DOHH2 (cell line): ENCODE measurements at regions not wholly inside any gene's neighbourhood (a gene's known extent, or its start where the extent isn't known, plus 50 kb on each side); places are given as distances from the start of the nearest gene placed in this dataset.

Source experiments
- H3F3A ChIP-seq: fragments of 200-600 bp; sonication (generic), shearing (Covaris generic); 2 replicates; pipeline ENCODE4 v1.6.0; 2016; ENCODE audit warnings: antibody characterized with exemption, mild to moderate bottlenecking; ENCODE audit not compliant: control insufficient read depth, insufficient read depth
- H3K27ac ChIP-seq: fragments of 200-600 bp; sonication (generic); 2 replicates; pipeline ENCODE4 v1.5.1; 2014; ENCODE audit warnings: low read depth, mild to moderate bottlenecking, low read length, moderate library complexity
- H3K27me3 ChIP-seq: fragments of 200-600 bp; sonication (generic); 2 replicates; pipeline ENCODE4 v1.6.1; 2014; ENCODE audit warnings: mild to moderate bottlenecking, low read length, mixed read lengths; ENCODE audit not compliant: control insufficient read depth
- H3K36me3 ChIP-seq: fragments of 200-600 bp; sonication (generic); 2 replicates; pipeline ENCODE4 v1.6.1; 2014; ENCODE audit warnings: mild to moderate bottlenecking, low read length, moderate library complexity, mixed read lengths; ENCODE audit not compliant: control insufficient read depth
- H3K4me1 ChIP-seq: fragments of 200-600 bp; sonication (generic); 2 replicates; pipeline ENCODE4 v1.6.1; 2014; ENCODE audit warnings: mild to moderate bottlenecking, low read length, mixed read lengths; ENCODE audit not compliant: control insufficient read depth
- H3K4me2 ChIP-seq: fragments of 200-600 bp; sonication (generic); 2 replicates; pipeline ENCODE4 v1.6.0; 2014; ENCODE audit warnings: mild to moderate bottlenecking, low read length, moderate library complexity
- H3K4me3 ChIP-seq: fragments of 200-600 bp; sonication (generic); 2 replicates; pipeline ENCODE4 v1.5.1; 2014; ENCODE audit warnings: mild to moderate bottlenecking, low read length, mixed read lengths
- H3K79me2 ChIP-seq: fragments of 200-600 bp; sonication (generic); 2 replicates; pipeline ENCODE4 v1.6.1; 2014; ENCODE audit warnings: mild to moderate bottlenecking, low read length, mixed read lengths; ENCODE audit not compliant: control insufficient read depth
- H3K9me2 ChIP-seq: fragments of 200-600 bp; sonication (generic); replicated peaks from 2 replicates; pipeline ENCODE4 v1.6.1; 2014; ENCODE audit warnings: mild to moderate bottlenecking, low read length, mixed read lengths; ENCODE audit not compliant: control insufficient read depth
- H3K9me3 ChIP-seq: fragments of 200-600 bp; sonication (generic); 2 replicates; pipeline ENCODE4 v1.6.1; 2014; ENCODE audit warnings: antibody characterized with exemption, low read length, mixed read lengths; ENCODE audit not compliant: control insufficient read depth, insufficient read depth
- H4K20me1 ChIP-seq: fragments of 200-600 bp; sonication (generic); 2 replicates; pipeline ENCODE4 v1.6.0; 2014; ENCODE audit warnings: low read depth, mild to moderate bottlenecking, antibody characterized with exemption, low read length, moderate library complexity; ENCODE audit not compliant: control insufficient read depth, insufficient read depth
- CTCF ChIP-seq: fragments of 200-600 bp; sonication (generic); IDR thresholded peaks from one replicate; pipeline ENCODE4 v1.5.1; 2014; ENCODE audit warnings: antibody characterized with exemption, mild to moderate bottlenecking, low read depth, low read length; ENCODE audit not compliant: poor library complexity, severe bottlenecking
- EZH2phosphoT487 ChIP-seq: fragments of 200-600 bp; sonication (generic); IDR thresholded peaks from 2 replicates; pipeline ENCODE4 v1.6.1; 2017; ENCODE audit warnings: borderline replicate concordance, mild to moderate bottlenecking, antibody characterized with exemption, low read length, moderate library complexity, mixed read lengths

GRCh38 chr11:36948460-36949127 is 350.6 kb upstream of the RAG2 start:
- H3K27ac ChIP-seq, result no peak overlapping the region
- H3K4me2 ChIP-seq, result no peak overlapping the region
- no peaks in the 10 kb centered on the region for H3F3A ChIP-seq
- H3K36me3 ChIP-seq, result no peaks in the 10 kb centered on the region
- H3K4me1 ChIP-seq, result no peaks in the 10 kb centered on the region
- no peaks in the 10 kb centered on the region for H4K20me1 ChIP-seq
- TF ChIP-seq EZH2phosphoT487, result no peak
- TF ChIP-seq CTCF, result no peak
- H3K79me2 ChIP-seq, result no peaks in the 10 kb centered on the region
- H3K4me3 ChIP-seq, result no peak overlapping the region
- H3K27me3 ChIP-seq, result no peaks in the 10 kb centered on the region
- no peaks in the 10 kb centered on the region for H3K9me3 ChIP-seq
- no peaks in the 10 kb centered on the region for H3K9me2 ChIP-seq

GRCh38 chr11:36945384-36945783 is 347.3 kb upstream of the RAG2 start:
- no peak overlapping the region for H3K4me2 ChIP-seq
- TF ChIP-seq EZH2phosphoT487 (no peak), CTCF (peak; percentile 63)

GRCh38 chr11:36933481-36933880 is 335.4 kb upstream of the RAG2 start:
- H3K4me2 ChIP-seq, result no peak overlapping the region
- no peaks in the 10 kb centered on the region for H3K4me1 ChIP-seq
- H3K9me2 ChIP-seq, result no peaks in the 10 kb centered on the region
- H3K79me2 ChIP-seq, result no peaks in the 10 kb centered on the region
- H3K27me3 ChIP-seq, result no peaks in the 10 kb centered on the region
- no peak for TF ChIP-seq CTCF
- no peak for TF ChIP-seq EZH2phosphoT487
- H3K27ac ChIP-seq, result no peak overlapping the region
- no peak overlapping the region for H3K4me3 ChIP-seq
- H3K9me3 ChIP-seq, result no peaks in the 10 kb centered on the region
- H4K20me1 ChIP-seq, result no peaks in the 10 kb centered on the region
- H3K36me3 ChIP-seq, result no peaks in the 10 kb centered on the region
- H3F3A ChIP-seq, result no peaks in the 10 kb centered on the region

More at GRCh38 chr11:36945384-36945783, 347.3 kb upstream of the RAG2 start:
- no peaks in the 10 kb centered on the region for H3K27me3 ChIP-seq
- H3K36me3 ChIP-seq, result no peaks in the 10 kb centered on the region
- no peaks in the 10 kb centered on the region for H3K9me2 ChIP-seq
- no peaks in the 10 kb centered on the region for H3F3A ChIP-seq
- H3K27ac ChIP-seq, result no peak overlapping the region
- H4K20me1 ChIP-seq, result no peaks in the 10 kb centered on the region
- no peaks in the 10 kb centered on the region for H3K9me3 ChIP-seq
- H3K79me2 ChIP-seq, result no peaks in the 10 kb centered on the region
- no peak overlapping the region for H3K4me3 ChIP-seq
- no peaks in the 10 kb centered on the region for H3K4me1 ChIP-seq

GRCh38 chr11:36931139-36931538 is 333.1 kb upstream of the RAG2 start:
- Histone ChIP-seq H3K79me2 (no peaks in the 10 kb centered on the region), H3K9me2 (no peaks in the 10 kb centered on the region), H3K27ac (no peak overlapping the region), H3K36me3 (no peaks in the 10 kb centered on the region), H3K9me3 (no peaks in the 10 kb centered on the region), H3K4me3 (no peak overlapping the region), H3K27me3 (no peaks in the 10 kb centered on the region), H3K4me2 (no peak overlapping the region), H3K4me1 (no peaks in the 10 kb centered on the region), H4K20me1 (no peaks in the 10 kb centered on the region), H3F3A (no peaks in the 10 kb centered on the region)
- no peak for TF ChIP-seq EZH2phosphoT487
- TF ChIP-seq CTCF, result no peak
